Hepatocyte (in vitro differentiated cells): ENCODE measurements at regions not wholly inside any gene's neighbourhood (a gene's known extent, or its start where the extent isn't known, plus 50 kb on each side); places are given as distances from the start of the nearest gene placed in this dataset.
A peak's percentile ranks its signal among the peaks of the same experiment; 100 is the strongest.

ENCODE experiments used
- DNase-seq: peaks from one replicate; pipeline ENCODE4 v3.0.0-alpha.2; 2016; ENCODE audit warnings: low spot score
- H2AFZ ChIP-seq: fragments of 200-600 bp; sonication (generic); 2 replicates; pipeline ENCODE4 v1.6.0; 2016; ENCODE audit warnings: antibody characterized with exemption, mild to moderate bottlenecking
- H3K27ac ChIP-seq: fragments of 200-600 bp; sonication (generic); 2 replicates; pipeline ENCODE4 v1.5.1; 2016; ENCODE audit warnings: mild to moderate bottlenecking
- H3K27me3 ChIP-seq: fragments of 200-600 bp; sonication (generic); 2 replicates; pipeline ENCODE4 v1.6.1; 2016
- H3K36me3 ChIP-seq: fragments of 200-600 bp; sonication (generic); replicated peaks from 2 replicates; pipeline ENCODE4 v1.5.1; 2016; ENCODE audit warnings: low read depth; ENCODE audit not compliant: insufficient read depth
- H3K4me1 ChIP-seq: fragments of 200-600 bp; sonication (generic); 2 replicates; pipeline ENCODE4 v1.5.1; 2016; ENCODE audit warnings: mild to moderate bottlenecking, moderate library complexity; ENCODE audit not compliant: insufficient read depth
- H3K4me2 ChIP-seq: fragments of 200-600 bp; sonication (generic); 2 replicates; pipeline ENCODE4 v1.6.0; 2016
- H3K4me3 ChIP-seq: fragments of 200-600 bp; sonication (generic); 2 replicates; pipeline ENCODE4 v1.5.1; 2016; ENCODE audit warnings: mild to moderate bottlenecking
- H3K79me2 ChIP-seq: fragments of 200-600 bp; sonication (generic); 2 replicates; pipeline ENCODE4 v1.6.0; 2017; ENCODE audit warnings: mild to moderate bottlenecking
- H3K9me2 ChIP-seq: fragments of 200-600 bp; sonication (generic); replicated peaks from 2 replicates; pipeline ENCODE4 v1.6.0; 2017; ENCODE audit warnings: mild to moderate bottlenecking; ENCODE audit not compliant: insufficient read depth
- H3K9me3 ChIP-seq: fragments of 200-600 bp; sonication (generic); 2 replicates; pipeline ENCODE4 v1.5.1; 2016; ENCODE audit warnings: low read depth, mild to moderate bottlenecking
- H4K20me1 ChIP-seq: fragments of 200-600 bp; sonication (generic); 2 replicates; pipeline ENCODE4 v1.6.0; 2016; ENCODE audit warnings: mild to moderate bottlenecking; ENCODE audit not compliant: insufficient read depth, poor library complexity, severe bottlenecking
- EZH2 ChIP-seq: fragments of 200-600 bp; sonication (generic); IDR thresholded peaks from 2 replicates; pipeline ENCODE4 v1.6.1; 2016; ENCODE audit warnings: antibody characterized with exemption, mild to moderate bottlenecking, borderline replicate concordance
- EZH2phosphoT487 ChIP-seq: fragments of 200-600 bp; sonication (generic); IDR thresholded peaks from one replicate; pipeline ENCODE4 v1.6.1; 2018; ENCODE audit warnings: antibody characterized with exemption, mild to moderate bottlenecking, low read depth, moderate library complexity; ENCODE audit not compliant: unreplicated experiment, severe bottlenecking
- WGBS: methylation state at CpG from one replicate; pipeline ENCODE4 v1.1.6; 2016; ENCODE audit warnings: low lambda C conversion rate; ENCODE audit errors: missing lambda C conversion rate; 5-methylcytosine and 5-hydroxymethylcytosine counted together
- TF ChIP-seq, protein P1 (sequence below): fragments of 200-600 bp; sonication (generic); IDR thresholded peaks from 2 replicates; pipeline ENCODE4 v1.5.1; 2016; ENCODE audit warnings: antibody characterized with exemption, mild to moderate bottlenecking; ENCODE audit not compliant: poor library complexity

DNA sequence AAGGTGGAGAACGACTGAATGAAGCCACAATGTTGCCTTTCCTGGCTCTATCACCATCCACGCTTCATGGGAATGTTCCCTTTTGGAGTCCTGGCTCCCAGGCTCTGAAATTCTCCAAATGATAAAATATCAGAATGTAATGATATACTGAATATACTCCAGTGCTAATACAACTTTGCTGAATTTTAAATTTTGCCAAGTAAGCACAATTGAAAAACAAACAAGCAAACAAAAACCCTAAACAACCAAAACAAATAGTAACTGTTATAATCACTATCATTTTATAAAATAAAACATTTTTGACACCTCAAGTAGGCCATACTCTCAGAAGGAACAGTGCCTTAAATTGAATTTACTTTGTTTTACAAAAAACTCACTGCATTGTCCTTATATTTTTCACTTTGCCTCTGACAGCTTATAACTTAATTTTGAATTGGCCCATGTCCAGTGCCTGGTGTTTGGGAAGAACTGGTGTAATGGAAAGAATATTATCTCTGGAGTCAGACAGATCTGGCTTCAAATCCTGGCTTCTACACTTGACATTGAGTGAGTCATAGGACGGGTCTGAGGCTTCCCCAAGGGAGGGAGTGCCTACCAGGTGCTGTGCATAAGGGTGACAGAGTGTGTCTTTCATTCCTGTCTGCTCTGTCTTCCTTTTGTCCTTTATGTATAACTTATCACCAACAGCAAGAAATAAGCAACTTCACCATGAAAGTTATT, 698.3 kb downstream of the EPM2A start:
- H2AFZ ChIP-seq: no peak overlapping the region
- TF ChIP-seq, protein P1, sequence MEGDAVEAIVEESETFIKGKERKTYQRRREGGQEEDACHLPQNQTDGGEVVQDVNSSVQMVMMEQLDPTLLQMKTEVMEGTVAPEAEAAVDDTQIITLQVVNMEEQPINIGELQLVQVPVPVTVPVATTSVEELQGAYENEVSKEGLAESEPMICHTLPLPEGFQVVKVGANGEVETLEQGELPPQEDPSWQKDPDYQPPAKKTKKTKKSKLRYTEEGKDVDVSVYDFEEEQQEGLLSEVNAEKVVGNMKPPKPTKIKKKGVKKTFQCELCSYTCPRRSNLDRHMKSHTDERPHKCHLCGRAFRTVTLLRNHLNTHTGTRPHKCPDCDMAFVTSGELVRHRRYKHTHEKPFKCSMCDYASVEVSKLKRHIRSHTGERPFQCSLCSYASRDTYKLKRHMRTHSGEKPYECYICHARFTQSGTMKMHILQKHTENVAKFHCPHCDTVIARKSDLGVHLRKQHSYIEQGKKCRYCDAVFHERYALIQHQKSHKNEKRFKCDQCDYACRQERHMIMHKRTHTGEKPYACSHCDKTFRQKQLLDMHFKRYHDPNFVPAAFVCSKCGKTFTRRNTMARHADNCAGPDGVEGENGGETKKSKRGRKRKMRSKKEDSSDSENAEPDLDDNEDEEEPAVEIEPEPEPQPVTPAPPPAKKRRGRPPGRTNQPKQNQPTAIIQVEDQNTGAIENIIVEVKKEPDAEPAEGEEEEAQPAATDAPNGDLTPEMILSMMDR: no peak
- TF ChIP-seq EZH2 (no peak), EZH2phosphoT487 (no peak)
- H4K20me1 ChIP-seq: no peaks in the 10 kb centered on the region
- H3K36me3 ChIP-seq: no peaks in the 10 kb centered on the region
- no peaks in the 10 kb centered on the region for H3K4me1 ChIP-seq
- H3K4me2 ChIP-seq: no peak overlapping the region
- no peak overlapping the region for H3K4me3 ChIP-seq
- no peaks in the 10 kb centered on the region for H3K9me3 ChIP-seq
- no peaks in the 10 kb centered on the region for H3K79me2 ChIP-seq
- H3K27me3 ChIP-seq: no peaks in the 10 kb centered on the region
- H3K27ac ChIP-seq: no peak overlapping the region
- 85% methylated on average over 3 of the region's 3 CpGs for WGBS
- no peak for DNase-seq
- H3K9me2 ChIP-seq: no peaks in the 10 kb centered on the region

DNA sequence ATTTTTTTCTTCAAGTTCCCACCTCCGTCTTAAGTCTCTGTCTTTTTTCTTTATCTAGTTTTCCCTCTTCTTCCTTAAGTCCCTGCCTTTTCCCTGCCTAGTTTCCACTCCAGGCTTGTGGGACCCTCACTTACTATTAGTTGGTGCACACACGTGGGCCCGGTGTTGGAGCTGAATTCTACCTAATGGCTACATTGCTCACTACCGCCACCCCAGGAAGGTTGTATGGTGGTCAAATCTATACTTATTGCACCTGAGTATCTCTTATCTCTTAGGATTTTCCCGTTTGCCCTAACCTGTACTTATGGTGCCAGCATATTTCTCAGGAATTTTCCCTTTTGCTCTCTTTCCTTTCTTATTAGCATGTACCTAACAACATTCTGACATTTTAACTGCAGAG, 692.8 kb downstream of the EPM2A start:
- H3K4me3 ChIP-seq: no peak overlapping the region
- 79% methylated on average over 5 of the region's 5 CpGs for WGBS
- no peak overlapping the region for H3K27ac ChIP-seq
- H3K4me1 ChIP-seq: peaks cover 11% of the 10 kb centered on the region
- H3K9me3 ChIP-seq: no peaks in the 10 kb centered on the region
- no peaks in the 10 kb centered on the region for H3K36me3 ChIP-seq
- no peaks in the 10 kb centered on the region for H4K20me1 ChIP-seq
- H3K9me2 ChIP-seq: no peaks in the 10 kb centered on the region
- H3K4me2 ChIP-seq: no peak overlapping the region
- TF ChIP-seq, protein P1: peak; percentile 10
- TF ChIP-seq EZH2phosphoT487 (no peak), EZH2 (no peak)
- H2AFZ ChIP-seq: no peak overlapping the region
- no peaks in the 10 kb centered on the region for H3K79me2 ChIP-seq
- H3K27me3 ChIP-seq: no peaks in the 10 kb centered on the region
- no peak for DNase-seq

DNA sequence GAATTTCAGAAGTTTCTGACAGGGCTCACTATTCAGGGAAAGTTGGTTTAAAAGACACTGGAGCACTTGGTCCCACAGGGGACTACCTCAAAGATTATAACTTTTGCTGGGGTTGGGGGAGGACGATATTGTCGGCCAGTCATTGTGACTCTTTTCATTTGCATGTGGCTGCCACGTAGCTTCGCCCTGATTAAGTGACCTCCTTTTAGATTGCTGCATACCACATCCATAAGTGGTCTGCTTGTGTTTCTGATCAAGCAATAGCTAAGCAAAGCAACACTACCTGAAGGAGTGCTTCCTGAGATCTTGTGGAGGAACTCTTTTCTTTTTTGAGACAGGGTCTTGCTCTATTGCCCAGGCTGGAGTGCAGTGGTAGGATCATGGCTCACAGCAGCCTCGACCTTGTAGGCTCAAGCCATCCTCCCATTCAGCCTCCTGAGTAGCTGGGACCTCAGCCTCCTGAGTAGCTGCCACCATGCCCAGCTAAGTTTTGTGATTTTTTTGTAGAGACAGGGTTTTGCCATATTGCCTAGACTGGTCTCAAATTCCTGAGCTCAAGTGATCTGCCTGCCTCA, 691.3 kb downstream of the EPM2A start:
- TF ChIP-seq, protein P1: no peak
- TF ChIP-seq EZH2phosphoT487: no peak
- TF ChIP-seq EZH2: no peak
- DNase-seq: no peak
- no peaks in the 10 kb centered on the region for H3K79me2 ChIP-seq
- H3K27me3 ChIP-seq: no peaks in the 10 kb centered on the region
- H3K9me2 ChIP-seq: no peaks in the 10 kb centered on the region
- H3K4me1 ChIP-seq: peaks cover 11% of the 10 kb centered on the region
- no peak overlapping the region for H3K4me3 ChIP-seq
- WGBS: 85% methylated on average over 5 of the region's 5 CpGs
- no peaks in the 10 kb centered on the region for H3K36me3 ChIP-seq
- H4K20me1 ChIP-seq: no peaks in the 10 kb centered on the region
- peak overlapping the region; percentile 39 for H3K27ac ChIP-seq
- H3K4me2 ChIP-seq: no peak overlapping the region
- H3K9me3 ChIP-seq: no peaks in the 10 kb centered on the region
- no peak overlapping the region for H2AFZ ChIP-seq
